Tibial nerve (tissue), 4 donors: ENCODE measurements at regions not wholly inside any gene's neighbourhood (a gene's known extent, or its start where the extent isn't known, plus 50 kb on each side); places are given as distances from the start of the nearest gene placed in this dataset.

Source experiments
- EP300 ChIP-seq, 2 donors: sonication (generic); formaldehyde crosslinking; IDR thresholded peaks; one replicate each; pipeline ENCODE4 v1.6.1; 2017; ENCODE audit warnings: antibody characterized with exemption in 2 of 2, mild to moderate bottlenecking in 1 of 2
- POLR2A ChIP-seq, 2 donors: fragments of 450-650 bp; IDR thresholded peaks; one replicate each; pipeline ENCODE4 v1.6.1; 2017; ENCODE audit warnings: antibody characterized with exemption in 2 of 2, mild to moderate bottlenecking in 2 of 2, moderate library complexity in 2 of 2
- TF ChIP-seq, protein P1 (sequence below), 5 experiments: fragments of 200-600 bp in 3 of 5; fragments of 450-650 bp in 2 of 5; sonication (generic) in 3 of 5; IDR thresholded peaks; one replicate each; pipeline ENCODE4 v1.5.1; 2016 to 2019; ENCODE audit warnings: antibody characterized with exemption in 5 of 5, mild to moderate bottlenecking in 3 of 5, moderate library complexity in 2 of 5

GRCh38 chr7:9752033-9752432, 1221.6 kb upstream of the PHF14 start:
- TF ChIP-seq, protein P1, sequence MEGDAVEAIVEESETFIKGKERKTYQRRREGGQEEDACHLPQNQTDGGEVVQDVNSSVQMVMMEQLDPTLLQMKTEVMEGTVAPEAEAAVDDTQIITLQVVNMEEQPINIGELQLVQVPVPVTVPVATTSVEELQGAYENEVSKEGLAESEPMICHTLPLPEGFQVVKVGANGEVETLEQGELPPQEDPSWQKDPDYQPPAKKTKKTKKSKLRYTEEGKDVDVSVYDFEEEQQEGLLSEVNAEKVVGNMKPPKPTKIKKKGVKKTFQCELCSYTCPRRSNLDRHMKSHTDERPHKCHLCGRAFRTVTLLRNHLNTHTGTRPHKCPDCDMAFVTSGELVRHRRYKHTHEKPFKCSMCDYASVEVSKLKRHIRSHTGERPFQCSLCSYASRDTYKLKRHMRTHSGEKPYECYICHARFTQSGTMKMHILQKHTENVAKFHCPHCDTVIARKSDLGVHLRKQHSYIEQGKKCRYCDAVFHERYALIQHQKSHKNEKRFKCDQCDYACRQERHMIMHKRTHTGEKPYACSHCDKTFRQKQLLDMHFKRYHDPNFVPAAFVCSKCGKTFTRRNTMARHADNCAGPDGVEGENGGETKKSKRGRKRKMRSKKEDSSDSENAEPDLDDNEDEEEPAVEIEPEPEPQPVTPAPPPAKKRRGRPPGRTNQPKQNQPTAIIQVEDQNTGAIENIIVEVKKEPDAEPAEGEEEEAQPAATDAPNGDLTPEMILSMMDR (IDR thresholded peaks at IDR 0.05) = no peak
- no peak for TF ChIP-seq POLR2A (IDR thresholded peaks at IDR 0.05)
- TF ChIP-seq EP300 (IDR thresholded peaks at IDR 0.05) = no peak
